Renal cortical epithelial cell (primary cell): ENCODE measurements at regions not wholly inside any gene's neighbourhood (a gene's known extent, or its start where the extent isn't known, plus 50 kb on each side); places are given as distances from the start of the nearest gene placed in this dataset.

ENCODE experiments used
- DNase-seq: peaks from one replicate; pipeline ENCODE4 v3.0.0-alpha.2; 2011; ENCODE audit warnings: low read depth

DNA sequence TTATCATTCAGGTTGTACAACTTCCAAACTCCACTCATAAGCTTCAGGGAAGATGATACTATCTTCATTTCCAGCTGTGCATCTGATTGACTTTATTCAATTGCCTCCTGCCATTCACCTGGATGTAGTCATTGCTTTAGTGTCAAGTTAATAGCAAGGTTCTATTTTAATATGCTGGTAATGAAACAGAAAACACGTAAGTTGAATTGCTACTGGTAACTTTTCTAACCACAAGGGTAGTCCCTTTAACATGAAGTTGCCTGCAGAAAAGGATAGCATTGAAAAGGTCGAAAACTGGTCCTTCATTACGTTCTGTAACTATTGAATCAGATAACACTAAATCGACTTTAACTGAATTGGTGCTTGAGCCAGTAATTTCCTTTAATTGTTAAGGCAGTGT, 459.4 kb upstream of the CDH6 start:
- no peak for DNase-seq

DNA sequence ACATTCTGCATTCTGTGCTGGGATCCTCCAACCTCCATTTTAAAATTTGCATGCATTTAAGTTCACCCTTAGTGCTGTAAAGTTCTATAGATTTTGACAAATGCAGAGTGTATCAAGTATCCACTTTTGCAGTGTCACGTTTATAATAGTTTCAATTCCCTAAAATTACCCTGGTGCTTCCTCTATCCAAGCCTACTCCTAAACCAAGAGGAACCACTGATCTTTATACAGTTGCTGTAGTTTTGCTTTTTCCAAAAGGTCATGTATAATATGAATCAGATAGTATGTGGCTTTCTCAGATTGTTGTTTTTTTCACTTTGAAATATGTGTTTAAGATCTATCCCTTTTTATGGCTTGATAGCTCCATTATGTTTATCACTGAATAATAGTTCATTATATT, 468.4 kb upstream of the CDH6 start:
- no peak for DNase-seq

DNA sequence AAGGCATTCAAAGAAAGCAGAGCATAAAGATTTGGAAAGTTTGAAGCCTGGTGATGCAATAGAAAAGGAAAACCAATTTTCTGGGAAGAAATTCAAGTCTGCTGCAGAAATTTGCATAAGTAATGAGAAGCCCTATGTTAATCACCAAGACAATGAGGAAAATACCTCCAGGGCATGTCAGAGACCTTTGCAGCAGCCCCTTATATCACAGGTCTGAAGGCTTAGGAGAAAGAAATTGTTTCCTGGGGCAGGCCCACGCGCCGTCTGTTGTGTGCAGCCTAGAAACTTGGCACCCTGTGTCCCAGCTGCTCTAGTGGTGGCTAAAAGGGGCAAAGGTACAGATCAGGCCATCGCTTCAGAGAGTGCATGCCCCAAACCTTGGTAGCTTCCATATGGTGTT, 495.3 kb upstream of the CDH6 start:
- no peak for DNase-seq

DNA sequence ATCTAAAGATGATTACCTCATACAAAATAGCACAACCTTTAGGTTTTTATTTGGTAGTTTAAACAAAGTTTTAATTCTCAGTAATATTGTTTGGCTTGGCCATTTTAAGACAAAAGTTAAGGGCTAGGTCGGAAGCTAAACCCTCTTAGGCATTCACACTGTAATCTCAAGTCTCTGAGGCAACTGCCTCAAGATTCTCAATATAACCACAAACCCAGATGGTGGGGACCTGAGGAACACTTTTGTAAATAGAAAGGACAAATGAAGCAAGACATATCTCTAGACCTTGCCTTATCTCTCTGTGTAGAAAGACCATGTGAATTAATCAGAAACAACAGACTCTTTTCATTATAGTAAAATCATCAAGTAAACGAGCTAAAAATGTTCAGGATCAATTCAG, 500.2 kb upstream of the CDH6 start:
- no peak for DNase-seq

DNA sequence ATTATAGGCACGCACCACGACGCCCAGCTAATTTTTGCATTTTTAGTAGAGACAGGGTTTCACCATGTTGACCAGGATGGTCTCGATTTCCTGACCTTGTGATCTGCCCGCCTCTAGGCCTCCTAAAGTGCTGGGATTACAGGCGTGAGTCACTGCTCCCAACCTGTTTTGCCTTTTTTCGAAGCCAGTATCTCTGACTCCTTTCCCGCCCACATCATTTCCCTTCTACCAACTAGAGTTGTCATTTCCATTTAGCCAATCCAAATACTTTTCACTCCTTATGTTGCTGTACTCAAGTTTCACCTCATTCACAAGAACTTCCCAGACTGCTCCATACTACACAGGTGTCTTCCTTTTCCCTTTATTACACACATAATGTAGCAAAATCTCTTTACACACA, 502.6 kb upstream of the CDH6 start:
- no peak for DNase-seq

DNA sequence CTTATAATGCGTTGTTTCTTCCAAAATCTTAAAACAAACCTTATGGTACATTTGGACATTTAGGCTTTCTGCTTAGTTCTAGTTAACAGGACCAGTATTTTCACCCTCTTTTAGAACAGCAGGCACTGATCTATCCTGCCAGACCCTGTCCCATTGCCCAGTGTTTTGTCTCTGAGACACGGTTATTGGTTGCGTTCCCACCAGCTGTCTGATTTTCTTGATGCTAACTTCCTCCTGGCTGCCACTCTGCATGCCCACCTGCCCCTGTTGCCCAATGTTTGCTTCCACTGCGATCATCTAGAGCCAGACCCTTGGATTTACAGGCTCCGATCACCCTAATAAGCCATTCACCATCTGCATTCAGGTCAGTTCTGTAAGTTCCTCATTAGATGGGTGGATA, 506.0 kb upstream of the CDH6 start:
- no peak for DNase-seq

DNA sequence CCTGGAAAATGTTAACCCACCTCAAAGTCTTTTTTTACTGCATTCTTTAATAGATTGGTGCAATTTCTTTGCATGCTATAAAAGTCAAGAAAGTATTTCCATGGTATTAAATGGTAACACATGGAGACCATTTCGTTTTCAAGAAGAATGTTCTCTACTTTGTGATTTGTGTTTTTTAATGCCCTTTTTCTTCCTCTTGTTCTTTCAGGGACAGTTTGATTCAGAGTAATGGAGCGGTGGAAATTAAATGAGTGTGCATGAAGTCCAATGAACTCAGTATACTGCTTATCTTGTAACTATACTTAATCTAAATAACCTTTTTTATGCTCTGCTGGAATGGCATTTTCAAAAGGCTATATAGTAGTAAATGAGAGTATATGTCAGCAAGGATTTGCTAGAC, 507.0 kb upstream of the CDH6 start:
- no peak for DNase-seq

DNA sequence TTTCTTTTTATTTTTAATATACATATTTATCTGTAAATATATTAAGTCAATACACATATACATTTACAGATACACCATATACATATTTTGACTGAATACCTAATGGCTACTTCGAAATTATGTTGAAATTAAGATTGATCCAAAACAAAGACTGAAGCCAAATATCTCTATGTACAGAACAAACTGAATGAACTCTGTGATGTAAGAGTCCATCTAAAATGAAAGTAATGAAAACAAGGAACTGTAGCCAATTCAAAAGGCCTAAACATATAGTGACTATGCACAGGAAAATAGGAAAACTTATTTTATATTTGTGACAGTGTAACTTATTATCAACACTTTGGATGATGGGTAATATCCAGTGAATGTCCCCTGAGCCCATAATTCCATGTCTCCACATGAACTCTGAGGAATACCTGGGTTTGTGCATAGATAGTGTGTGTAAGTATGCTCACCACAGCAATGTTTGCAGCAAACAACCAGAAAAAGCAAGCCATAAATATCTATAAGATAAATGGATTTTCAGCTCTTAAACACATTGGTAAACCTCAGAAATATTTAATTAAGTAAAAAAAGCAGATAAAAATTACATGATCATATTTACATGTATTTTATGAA, 517.2 kb upstream of the CDH6 start:
- no peak for DNase-seq

DNA sequence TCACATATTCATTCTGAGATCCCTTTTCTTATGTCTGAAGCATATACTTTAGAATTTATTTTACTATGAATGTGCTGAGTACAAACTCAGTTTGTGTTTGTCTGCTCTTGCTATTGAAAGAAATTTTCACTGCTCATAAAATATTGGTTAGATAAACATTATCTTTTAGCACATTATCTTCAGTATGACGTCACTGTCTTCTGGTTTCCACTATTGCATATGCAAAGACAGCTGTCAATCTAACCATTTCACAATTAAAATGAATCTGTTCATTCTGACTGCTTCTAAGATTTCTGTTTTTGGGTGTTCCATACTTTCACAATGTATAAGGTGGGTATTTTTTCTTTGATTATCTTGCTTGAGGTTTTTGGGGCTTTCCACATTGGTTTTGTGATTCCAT, 526.2 kb upstream of the CDH6 start:
- DNase-seq, result no peak

DNA sequence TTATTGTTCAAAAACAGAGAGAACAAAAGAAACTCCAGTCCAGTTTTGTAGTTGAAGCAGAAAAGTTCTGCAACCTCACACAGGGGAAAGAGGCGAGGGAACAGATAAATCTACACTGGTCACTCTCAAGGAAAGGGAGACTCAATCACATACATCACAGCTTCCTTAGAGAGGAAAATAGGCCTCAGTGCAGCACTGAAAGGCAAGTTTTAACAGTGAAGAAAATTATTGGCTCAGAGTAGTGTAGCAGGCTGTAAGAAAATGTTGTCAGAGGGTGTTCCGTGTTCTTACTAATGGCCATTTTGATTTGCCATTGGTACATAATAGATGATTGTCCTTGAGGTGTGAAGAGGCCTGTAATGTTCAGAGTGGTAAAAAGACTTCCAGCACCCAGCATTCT, 530.0 kb upstream of the CDH6 start:
- no peak for DNase-seq

DNA sequence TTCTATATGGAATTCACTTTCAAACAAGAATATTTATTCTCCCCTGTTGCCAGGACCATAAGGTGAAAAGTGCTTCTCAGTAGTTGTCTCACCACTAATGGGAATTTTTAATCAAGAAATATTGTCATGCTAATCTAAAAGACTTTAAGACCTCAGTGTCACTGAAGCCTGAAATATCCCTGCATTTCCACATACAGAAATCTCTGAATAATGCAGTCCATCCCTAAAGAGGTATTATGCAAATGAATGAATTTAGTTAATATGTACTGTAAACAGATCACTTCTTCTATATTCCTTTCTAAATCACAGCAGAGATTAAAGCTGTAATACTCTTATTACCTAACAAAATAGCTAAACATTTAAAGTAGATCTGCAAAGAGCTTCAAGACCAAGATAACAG, 531.1 kb upstream of the CDH6 start:
- DNase-seq, result no peak

DNA sequence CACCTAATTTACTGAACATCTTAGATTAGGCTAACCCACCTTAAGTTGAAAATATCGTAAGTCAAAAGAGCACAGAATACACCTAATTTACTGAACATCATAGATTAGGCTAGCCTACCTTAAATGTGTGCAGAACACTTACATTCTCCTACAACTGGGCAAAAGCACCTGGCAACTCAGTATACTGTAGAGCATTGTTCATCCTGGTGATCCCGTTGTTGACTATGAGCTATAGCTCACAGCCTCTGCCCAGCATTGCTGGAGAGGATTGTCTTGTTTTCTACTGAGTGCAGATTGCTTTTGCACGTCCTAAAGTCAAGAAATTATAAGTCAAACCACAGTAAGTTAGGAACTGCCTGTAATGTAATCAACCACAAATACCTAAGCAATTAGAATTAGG, 531.8 kb upstream of the CDH6 start:
- DNase-seq, result no peak

DNA sequence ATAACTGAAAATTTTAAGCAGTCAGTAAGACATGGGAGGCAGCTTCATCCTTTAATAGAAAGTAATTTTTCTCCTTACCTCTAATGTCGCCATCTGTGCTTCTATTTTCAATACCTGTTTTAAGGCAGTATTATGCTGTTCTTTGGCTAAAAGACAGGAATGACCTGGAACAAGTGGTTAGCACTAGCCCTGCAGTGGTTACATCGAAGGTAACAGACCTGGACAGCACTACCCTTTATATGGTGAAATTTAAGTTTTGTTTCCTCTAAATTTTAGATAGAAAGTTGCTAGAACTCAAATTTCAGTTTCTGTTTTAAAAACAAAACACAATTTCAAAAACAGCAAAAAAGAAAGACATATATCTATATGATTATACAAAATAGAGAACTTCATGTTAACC, 534.1 kb upstream of the CDH6 start:
- DNase-seq, result no peak

DNA sequence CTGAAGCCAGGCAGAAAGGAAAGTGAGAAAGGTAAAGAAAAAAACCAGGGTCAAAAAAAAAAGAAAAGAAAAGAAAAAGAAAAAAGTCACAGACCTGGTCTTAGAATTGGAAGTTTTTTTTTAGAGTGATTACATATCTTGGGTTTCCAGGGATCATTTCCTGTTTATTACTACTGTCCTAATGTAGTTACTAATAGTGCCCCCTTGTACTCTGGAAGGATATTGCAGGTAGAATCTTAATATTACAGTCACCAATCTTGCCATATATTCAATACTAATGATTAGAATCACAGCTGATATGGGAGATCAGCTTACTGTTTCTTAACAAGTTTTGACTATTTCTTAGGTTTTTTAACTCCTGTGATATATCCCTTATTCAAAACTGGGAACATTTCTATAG, 543.2 kb upstream of the CDH6 start:
- no peak for DNase-seq

DNA sequence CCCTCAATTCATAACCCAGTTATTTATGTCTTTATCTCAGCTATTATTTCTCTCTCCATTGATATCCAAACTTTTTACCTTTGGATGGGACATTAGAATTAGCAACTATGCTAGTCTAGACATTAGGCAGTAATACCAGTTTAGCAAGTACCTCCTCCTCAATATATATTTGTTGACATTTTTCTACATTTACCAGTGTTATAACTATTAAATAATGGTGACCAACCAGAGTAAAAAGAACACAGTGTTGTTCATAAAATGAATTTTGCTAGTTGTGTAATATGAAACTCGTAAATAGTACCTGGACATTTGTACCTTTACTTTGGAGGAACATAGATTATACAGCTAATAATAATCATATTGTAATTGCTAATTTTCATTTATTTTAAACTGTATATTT, 554.6 kb upstream of the CDH6 start:
- DNase-seq, result no peak

DNA sequence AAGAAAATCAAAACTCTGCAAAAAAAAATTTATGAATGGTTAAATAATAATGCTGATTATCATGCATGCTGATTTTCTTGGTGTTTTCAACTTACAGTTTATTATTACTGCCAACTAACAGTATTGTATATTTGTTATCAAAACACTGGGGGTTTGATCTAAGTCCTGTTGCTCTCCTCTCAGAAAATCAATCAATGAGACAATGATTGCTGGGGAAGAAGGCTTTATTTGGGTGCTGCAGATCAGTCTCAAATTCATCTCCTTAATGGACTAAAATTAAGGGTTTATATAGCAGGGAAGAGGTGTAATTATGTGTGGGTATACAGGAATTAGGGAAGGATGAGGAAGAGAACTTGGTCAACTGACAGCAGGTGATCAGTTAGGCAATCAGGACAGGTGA, 565.5 kb upstream of the CDH6 start:
- DNase-seq, result no peak

DNA sequence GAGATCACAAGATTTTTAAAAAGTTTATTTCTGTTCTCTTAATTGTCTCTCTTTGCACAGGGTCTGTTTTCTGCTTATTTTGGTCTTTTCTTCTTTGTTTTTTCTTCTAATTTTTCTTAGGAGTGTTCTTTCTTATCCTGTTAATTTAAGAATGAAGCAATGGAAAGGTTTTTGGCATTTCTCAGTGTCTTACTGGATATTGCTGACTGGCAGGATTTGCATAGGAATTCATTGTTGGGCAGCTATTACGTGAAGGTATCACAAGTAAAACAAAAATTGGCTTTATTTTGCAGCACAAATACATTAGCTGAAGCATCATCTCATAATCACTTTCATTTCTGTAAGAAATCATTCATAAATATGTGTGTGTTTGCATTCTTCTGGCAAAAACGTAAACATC, 566.9 kb upstream of the CDH6 start:
- DNase-seq, result no peak

DNA sequence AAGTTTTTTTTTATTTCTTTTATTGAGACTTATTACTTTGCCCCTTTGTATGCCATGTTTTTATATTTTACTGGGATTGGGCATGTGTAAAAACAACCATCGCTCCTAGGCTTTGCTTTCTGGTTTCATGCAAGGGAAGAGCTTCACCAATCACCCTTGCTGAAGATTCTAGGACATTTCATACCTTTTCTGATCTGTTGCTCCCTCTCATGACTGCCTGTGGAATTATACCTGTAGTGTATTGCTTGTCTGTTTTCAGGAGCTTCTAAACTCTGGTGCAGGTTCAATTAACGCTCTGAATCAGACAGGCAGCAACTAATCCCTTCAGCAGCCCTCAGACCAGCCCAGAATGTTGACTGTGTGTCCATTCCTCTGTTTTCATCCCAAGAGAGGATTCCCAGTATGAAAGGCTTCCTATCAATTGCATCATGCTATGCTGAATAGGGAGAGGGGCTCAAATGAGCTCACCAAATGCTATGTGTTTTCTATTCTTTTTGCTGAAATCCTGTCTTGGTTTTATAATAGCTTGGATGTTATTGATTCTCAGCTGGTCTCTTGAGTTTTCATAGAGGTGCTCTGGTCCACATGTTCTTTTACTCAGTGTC, 572.9 kb upstream of the CDH6 start:
- DNase-seq, result no peak

DNA sequence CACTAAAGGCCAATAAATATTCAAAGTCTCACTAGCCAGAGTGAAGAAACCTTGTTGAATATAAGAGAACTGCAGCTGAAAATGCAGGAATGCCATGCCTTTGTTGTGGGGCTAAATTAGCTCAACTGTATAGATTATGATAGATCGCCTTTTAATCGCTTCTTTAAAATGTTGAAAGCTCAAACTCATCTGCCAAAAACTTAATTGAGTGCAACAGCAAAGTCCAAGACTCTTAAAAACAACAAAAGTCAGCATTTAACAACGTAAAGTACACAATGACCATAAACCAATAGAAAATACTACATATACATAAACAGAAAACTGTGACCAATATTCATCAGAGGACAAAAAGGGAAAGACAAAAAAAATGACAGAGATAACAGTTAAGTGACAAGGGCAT, 585.0 kb upstream of the CDH6 start:
- no peak for DNase-seq

DNA sequence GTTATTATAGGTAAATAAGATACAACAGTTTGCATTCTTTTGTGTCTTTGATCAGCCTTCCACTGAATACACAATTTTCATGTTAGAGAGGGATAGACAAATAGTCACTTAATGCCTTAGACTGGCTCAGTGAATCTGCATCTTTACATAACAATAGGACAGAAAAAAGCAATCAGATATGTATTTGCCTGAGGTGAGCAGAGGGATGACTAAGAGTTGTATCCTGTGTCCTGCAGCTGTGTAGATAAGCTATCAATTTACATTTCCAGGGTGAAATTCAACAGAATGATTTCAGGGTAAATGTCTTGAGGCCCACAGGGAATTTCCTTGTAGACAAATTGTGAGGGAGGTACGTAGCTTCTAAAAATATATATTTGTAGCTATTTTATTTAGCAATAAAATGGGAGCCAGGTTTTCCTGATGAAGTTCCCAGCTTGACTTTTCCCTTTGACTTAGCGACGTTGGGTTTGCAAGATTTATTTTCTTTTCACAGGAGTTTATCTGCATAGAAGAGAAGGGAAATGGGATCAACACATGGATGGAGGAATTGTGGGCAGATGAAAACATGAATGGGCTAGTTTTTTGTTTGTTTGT, 586.1 kb upstream of the CDH6 start:
- no peak for DNase-seq

DNA sequence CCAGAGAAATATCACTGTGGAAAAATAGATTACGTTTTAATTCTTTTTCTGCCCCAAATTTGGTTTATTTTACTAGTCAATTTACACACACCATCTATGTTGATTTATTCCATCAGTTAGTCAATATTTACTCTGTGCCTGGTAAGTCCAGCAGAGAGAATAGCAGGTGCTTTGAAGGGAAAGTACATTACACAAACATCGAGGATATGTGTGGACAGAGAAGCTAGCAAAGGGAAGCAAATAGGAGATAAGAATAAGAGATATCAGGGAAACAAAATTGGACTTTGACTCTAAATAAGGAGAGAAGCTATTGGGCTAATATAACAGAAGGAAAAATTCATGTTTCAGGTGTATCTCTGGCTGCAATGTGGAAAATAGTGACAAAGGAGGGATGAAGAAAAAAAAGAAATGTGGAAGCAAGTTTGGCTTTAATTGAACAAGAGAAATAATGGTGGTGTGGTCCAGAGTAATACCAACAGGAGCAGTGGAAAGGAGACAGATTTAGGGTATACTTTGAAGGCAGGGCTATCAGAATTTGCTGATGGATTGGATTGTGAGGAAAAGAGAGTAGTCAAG, 587.7 kb upstream of the CDH6 start:
- DNase-seq, result no peak

DNA sequence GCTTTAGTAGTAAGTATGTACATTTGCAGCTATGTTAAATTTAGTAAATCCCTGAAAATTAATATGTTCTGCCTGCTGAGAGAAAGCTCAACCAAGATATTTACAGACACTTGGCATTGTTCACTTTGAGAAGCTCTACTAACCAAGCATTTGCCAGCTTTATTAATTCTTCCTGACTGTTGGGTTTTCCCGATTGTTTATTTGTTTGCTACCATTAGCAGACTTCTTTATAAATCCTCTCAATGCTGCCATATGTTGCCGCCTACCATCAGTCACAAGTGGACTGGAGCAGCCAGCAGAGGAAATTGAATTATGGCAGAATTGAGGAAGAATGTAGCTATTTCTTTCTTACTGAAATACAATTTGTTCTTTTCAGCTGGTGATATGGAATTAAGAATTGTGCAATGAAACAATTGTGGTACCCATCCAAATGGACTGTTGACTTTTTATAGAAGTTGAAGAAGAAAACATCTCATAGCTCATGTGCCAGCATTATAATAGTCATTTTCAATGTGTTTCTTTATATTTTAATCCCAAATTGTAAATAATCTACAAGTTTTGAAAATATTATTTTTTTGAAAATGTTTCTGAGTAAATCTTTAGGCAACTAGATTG, 588.7 kb upstream of the CDH6 start:
- no peak for DNase-seq

DNA sequence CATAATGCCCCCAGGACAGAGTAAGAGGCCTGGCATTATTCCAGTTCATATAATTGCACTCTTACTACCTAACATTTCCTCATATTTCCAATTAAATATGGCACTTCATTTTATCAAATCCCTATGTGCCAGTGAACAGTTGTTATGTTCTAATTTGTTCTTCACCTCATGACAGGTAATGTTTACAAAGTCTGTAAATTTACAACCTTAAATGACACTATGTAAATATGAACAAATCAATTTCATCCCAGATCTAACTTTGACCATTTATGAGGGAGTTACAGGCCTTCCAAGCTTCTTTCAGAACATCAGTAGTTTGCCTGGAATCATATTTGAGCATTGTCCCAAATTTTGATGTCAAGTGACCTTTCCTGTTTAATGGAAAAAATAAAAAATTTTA, 592.6 kb upstream of the CDH6 start:
- no peak for DNase-seq
